HepG2 (cell line): ENCODE measurements at regions not wholly inside any gene's neighbourhood (a gene's known extent, or its start where the extent isn't known, plus 50 kb on each side); places are given as distances from the start of the nearest gene placed in this dataset.

Source experiments
- ATF6 ChIP-seq: sonication (generic); formaldehyde crosslinking; conservative IDR thresholded peaks from 2 replicates; pipeline ENCODE4 v1.4.0; 2020; ENCODE audit warnings: missing genetic modification reagents
- GZF1 ChIP-seq: sonication (generic); formaldehyde crosslinking; IDR thresholded peaks from 2 replicates; pipeline ENCODE4 v1.5.1; 2020; ENCODE audit warnings: mild to moderate bottlenecking, missing genetic modification reagents
- HNRNPLL ChIP-seq: fragments of 200-400 bp; formaldehyde crosslinking; IDR thresholded peaks from 2 replicates; pipeline ENCODE4 v1.6.1; 2017; ENCODE audit warnings: mild to moderate bottlenecking, low read depth, low read length; ENCODE audit not compliant: poor library complexity, severe bottlenecking
- HOXD1 ChIP-seq: sonication (generic); formaldehyde crosslinking; IDR thresholded peaks from 2 replicates; pipeline ENCODE4 v1.5.0; 2020; ENCODE audit warnings: missing genetic modification reagents
- MAX ChIP-seq: IDR thresholded peaks from 2 replicates; pipeline ENCODE4 v1.6.1; 2012; ENCODE audit warnings: inconsistent platforms
- NFIB ChIP-seq: sonication (generic); formaldehyde crosslinking; IDR thresholded peaks from 2 replicates; pipeline ENCODE4 v1.9.0; 2021; ENCODE audit warnings: missing genetic modification reagents, mild to moderate bottlenecking, borderline replicate concordance
- PREB ChIP-seq: sonication (generic); formaldehyde crosslinking; IDR thresholded peaks from 2 replicates; pipeline ENCODE4 v1.4.0; 2020; ENCODE audit warnings: missing genetic modification reagents
- PRPF4 ChIP-seq: fragments of 200-400 bp; formaldehyde crosslinking; IDR thresholded peaks from 2 replicates; pipeline ENCODE4 v1.6.1; 2016; ENCODE audit warnings: low read length, low read depth; ENCODE audit not compliant: poor library complexity, severe bottlenecking
- SMAD3 ChIP-seq: sonication (generic); formaldehyde crosslinking; IDR thresholded peaks from 2 replicates; pipeline ENCODE4 v1.4.0; 2020; ENCODE audit warnings: missing genetic modification reagents
- TAF1 ChIP-seq: sonication (generic); formaldehyde crosslinking; IDR thresholded peaks from 2 replicates; pipeline ENCODE4 v1.4.0; 2020; ENCODE audit warnings: missing genetic modification reagents
- TFDP2 ChIP-seq: sonication (generic); formaldehyde crosslinking; IDR thresholded peaks from 2 replicates; pipeline ENCODE4 v1.4.0; 2020; ENCODE audit warnings: missing genetic modification reagents
- ZFP1 ChIP-seq: IDR thresholded peaks from 2 replicates; pipeline ENCODE4 v1.6.1; 2016
- ZNF121 ChIP-seq: sonication (generic); formaldehyde crosslinking; IDR thresholded peaks from 2 replicates; pipeline ENCODE4 v1.5.0; 2020; ENCODE audit warnings: mild to moderate bottlenecking, missing genetic modification reagents
- ZNF205 ChIP-seq: IDR thresholded peaks from 2 replicates; pipeline ENCODE4 v1.6.1; 2018; ENCODE audit warnings: missing biosample characterization, missing genetic modification reagents
- ZNF264 ChIP-seq: sonication (generic); formaldehyde crosslinking; IDR thresholded peaks from 2 replicates; pipeline ENCODE4 v1.4.0; 2020; ENCODE audit warnings: missing genetic modification reagents
- ZNF30 ChIP-seq: sonication (generic); formaldehyde crosslinking; IDR thresholded peaks from 2 replicates; pipeline ENCODE4 v1.5.0; 2020; ENCODE audit warnings: mild to moderate bottlenecking, missing genetic modification reagents
- ZNF432 ChIP-seq: sonication (generic); formaldehyde crosslinking; IDR thresholded peaks from 2 replicates; pipeline ENCODE4 v1.5.0; 2020; ENCODE audit warnings: missing genetic modification reagents, mild to moderate bottlenecking, borderline replicate concordance
- ZNF512 ChIP-seq: sonication (generic); formaldehyde crosslinking; IDR thresholded peaks from 2 replicates; pipeline ENCODE4 v1.4.0; 2020; ENCODE audit warnings: mild to moderate bottlenecking, missing genetic modification reagents
- ZNF703 ChIP-seq: sonication (generic); formaldehyde crosslinking; IDR thresholded peaks from 2 replicates; pipeline ENCODE4 v1.5.1; 2020; ENCODE audit warnings: missing genetic modification reagents, mild to moderate bottlenecking, moderate library complexity, borderline replicate concordance
- ZNF83 ChIP-seq: sonication (generic); formaldehyde crosslinking; IDR thresholded peaks from 2 replicates; pipeline ENCODE4 v1.4.0; 2020; ENCODE audit warnings: missing genetic modification reagents, mild to moderate bottlenecking, borderline replicate concordance

- TF ChIP-seq ZNF512 (CRISPR knock-in tag) (no peak), ZNF703 (CRISPR knock-in tag) (peak; percentile 65; the same call in 1 of the 2 replicates), SMAD3 (CRISPR knock-in tag) (peak; percentile 27; the same call in 1 of the 2 replicates), ZNF30 (no peak), ATF6 (CRISPR knock-in tag) (no peak), HOXD1 (CRISPR knock-in tag) (0 out of 2 replicates have a peak, but pooled peaks have one; percentile 41), MAX (peak; percentile 41; the same call in 1 of the 2 replicates), ZFP1 (0 out of 2 replicates have a peak, but pooled peaks have one; percentile 40), ZNF83 (no peak), GZF1 (no peak), TAF1 (peak; percentile 55; the same call in 1 of the 2 replicates), PRPF4 (no peak), ZNF121 (CRISPR knock-in tag) (peak; percentile 72), TFDP2 (peak; percentile 46; the same call in 1 of the 2 replicates), NFIB (CRISPR knock-in tag) (no peak), PREB (no peak), ZNF432 (CRISPR knock-in tag) (no peak), HNRNPLL (peak; percentile 21), ZNF205 (no peak), ZNF264 (CRISPR knock-in tag) (peak; percentile 25; the same call in 1 of the 2 replicates)
Measured at GRCh38 chr13:26968431-26969341, 202.9 kb downstream of the USP12 start (continued).
